ENCODE measurements at regions not wholly inside any gene's neighbourhood (a gene's known extent, or its start where the extent isn't known, plus 50 kb on each side); places are given as distances from the start of the nearest gene placed in this dataset.
A peak's percentile ranks its signal among the peaks of the same experiment; 100 is the strongest.

DNA sequence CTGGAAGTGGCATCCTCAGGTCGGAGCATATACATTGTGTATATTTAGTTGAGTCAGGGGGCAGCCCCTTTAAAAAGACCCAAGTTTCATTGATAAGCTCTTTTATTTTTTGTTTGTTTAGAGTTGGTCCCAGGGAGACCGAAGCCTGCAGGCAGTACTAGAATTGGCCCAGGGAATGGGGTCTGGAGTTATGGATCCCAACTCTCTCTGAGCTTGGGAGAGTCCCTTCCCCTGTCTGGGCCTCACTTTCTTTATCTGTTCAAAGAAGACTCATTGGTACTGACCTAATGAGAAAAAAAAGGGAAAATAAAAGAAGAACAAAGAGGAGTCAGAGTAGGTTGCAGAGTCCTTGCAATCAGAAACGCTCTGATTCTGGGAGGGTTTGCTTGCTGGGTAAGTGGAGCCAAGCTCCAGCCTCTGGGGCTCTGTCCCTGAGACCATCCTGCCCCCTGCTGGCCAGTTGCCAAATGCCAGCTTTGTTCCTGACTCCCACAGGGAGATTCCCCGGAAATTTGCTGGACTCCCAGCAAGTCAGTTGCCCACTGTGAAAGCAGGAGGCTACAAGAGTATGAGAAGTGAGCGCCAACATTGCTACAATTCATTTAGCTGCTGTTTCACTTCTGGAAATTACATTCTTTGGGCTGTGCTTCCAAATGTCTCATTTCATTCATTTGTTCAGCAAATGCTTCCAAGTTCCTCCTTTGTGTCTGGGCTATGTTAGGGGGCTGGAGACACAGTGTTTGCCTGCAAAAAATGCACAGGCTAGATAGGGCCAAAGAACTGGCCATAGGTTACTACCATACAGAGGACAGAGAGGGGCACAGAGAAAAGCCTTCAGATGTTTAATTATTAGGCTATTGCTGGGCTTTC, 156.2 kb downstream of the MELK start:
- peak; percentile 37 for DNase-seq (ENCODE audit: low read depth)

DNA sequence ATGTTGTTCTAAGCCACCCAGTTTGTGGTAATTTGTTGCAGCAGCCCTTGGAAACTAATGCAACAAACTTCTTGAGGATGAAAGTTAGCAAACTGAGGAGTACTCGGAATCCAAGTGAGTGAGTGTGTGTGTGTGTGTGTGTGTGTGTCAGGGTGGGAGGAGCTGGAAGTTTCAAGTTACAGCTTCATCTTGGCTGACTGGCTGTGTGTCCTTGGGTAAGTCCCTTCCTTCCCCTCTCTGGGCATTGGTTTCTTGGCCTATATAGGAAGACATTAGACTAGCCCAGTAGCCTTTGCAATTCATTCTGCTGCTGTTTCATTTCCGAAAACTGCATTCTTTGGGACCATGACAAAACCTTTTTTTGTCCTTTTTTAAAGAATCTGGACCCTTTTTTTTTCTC, 157.2 kb downstream of the MELK start:
- DNase-seq (ENCODE audit: low read depth) = no peak

DNA sequence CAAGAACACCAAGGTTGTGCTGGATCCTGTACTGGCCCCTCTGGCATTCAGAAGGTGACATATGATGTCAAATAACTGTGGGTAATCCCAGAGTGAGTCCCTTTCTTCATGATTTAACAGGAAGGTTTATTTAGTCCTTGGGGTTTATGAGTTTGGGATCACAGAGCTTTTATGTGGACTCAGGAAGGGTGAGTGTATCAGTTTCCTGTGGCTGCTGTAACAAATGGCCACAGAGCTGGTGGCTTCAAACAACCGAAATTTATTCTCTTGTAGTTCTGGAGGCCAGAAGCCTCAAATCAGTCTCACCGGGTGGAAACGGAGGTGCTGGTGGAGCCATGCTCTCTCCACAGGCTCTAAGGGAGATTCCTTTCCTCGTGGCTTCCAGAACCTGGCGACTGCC, 157.7 kb downstream of the MELK start:
- no peak for DNase-seq (ENCODE audit: low read depth)

DNA sequence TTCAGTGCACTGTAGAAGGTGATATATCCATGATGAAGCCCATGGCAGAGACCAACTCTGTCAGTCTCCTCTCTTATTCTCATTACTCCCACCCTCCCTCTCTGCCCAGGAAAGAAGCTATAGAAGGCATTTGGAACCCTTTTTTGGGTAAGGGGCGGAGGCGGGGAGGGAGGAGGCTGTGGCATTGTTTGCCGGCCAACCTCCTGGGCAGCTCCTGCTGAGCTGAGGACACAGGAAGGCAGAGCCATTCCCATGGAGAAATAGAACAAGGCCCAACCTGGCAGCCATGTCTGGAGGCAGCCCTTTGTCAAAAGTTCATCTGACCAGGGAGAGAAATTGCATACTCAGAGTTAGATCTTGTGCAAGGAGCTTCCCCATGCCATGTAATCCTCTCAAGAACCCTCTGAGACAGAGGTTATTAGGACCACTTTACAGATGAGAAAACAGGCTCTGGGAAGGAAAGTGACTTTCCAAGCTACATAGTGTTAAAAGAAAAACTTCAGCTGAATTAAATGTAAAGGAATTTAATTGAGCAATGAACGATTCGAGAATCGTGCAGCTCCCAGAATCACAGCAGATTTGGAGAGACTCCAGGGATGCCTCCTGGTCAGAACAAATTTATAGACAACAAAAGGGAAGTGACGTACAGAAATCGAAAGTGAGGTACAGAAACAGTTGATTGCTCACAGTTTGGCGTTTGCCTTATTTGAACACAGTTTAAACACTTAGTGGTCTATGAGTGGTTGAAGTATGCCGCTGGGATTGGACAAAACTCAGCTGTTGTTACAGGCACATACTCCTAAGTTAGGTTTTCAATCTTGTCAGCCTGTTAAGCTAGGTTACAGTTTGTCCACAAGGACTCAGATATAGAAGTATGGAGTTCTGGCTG, 158.6 kb downstream of the MELK start:
- no peak for DNase-seq (ENCODE audit: low read depth)

DNA sequence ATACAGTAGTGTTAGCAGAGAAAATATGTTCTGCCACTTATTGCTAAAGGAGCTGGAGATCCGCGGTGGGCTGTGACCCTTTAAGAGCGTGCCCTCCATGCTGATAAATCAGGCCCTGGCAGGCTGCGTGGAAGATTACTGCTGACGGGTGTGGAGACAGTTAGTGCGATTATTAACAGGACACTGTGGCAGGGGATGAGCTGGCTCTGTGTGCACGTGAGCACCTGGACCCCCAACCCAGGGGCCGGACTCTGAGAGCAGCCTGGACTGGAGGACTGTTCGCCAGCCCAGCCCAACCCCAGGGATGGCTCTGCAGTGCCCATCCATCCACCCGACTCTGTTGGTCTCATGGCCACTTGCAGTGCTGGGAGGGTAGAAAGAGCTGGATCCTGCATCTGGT, 162.0 kb downstream of the MELK start:
- DNase-seq (ENCODE audit: low read depth) = no peak

DNA sequence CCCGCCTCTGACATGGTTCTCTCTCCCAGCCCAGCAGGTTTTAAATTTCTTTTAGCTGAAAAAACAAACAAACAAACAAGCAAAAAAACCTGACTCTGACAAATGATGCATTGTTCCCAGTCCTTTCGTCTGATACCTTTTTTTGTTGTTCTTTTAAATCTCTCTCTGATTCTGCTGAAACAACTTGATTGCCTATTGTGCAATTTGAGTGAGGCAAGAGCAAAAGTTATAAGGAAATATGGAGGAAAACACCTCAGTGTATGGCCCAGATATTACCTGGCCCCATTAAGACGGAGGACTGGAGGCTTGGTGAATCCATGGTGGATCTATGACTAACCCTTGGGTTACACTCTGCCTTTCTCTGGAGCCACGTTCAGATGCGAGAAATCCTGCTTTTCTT, 164.0 kb downstream of the MELK start:
- DNase-seq (ENCODE audit: low read depth) = no peak

DNA sequence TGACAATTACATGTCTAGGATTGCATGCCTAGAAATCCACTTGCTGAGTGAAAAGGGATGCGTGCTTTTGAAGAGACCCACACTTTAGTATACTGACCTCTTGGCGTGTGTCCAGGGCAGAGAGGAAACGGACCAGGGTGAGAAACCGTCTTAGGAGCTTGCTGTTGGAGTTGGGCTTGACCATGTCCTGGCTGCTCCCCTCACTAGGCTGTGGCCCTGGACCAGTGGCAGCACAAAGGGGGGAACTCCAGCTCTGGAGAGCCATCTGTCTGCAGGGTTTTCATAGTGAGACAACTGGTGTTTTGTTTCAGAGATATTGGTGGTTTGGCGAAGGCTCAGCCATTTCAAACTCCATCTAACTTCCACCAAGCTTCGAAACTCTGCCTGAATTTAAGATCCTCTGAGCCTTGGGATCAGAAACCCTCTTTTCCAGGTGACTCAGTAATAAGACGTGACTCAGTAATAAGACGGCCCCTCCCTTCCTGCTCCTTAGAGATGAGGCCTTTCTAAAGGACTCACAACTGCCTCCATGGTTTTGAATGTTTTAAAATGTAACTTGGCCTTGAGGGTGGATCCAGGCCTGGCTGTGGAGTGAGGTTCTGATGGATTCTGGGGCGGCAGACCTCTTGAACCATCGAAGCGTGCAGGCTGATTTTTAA, 165.8 kb downstream of the MELK start:
- no peak for DNase-seq (ENCODE audit: low read depth)

DNA sequence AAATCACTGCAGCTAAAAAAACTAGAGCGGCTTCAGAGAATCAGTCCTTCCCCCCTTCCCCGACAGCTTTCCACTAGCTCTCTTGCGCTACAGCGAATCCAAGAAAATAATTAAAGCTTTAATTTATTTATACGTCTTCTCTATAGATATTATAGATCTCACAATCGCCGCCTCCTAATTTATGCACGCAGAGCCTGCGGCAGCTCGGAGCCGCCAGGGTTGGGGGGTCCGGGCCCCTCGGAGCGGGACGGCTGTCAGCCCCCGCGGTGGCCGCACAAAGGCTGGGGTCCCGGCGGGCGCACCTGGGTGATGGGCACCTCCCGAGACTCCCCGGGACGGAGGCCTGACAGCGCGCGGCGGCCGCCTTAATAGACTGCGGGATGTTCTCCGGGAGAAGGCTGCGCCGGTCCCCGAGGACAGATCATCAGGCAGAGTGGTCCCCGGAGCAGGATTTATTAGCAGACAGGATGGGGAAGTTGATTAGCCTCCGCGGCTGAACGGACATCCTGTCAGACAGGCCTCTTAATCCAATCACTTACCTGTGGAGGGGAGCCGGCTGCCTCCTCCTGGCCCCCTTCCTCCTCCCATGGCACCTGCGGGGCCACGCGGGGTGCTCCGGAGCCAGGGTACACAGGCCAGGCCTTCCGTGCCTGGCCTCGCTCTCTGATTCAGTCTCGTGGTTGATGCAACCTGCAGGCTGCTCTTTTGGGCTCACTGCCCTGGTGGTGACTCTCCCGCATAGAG, 166.8 kb downstream of the MELK start:
- DNase-seq (ENCODE audit: low read depth) = no peak

DNA sequence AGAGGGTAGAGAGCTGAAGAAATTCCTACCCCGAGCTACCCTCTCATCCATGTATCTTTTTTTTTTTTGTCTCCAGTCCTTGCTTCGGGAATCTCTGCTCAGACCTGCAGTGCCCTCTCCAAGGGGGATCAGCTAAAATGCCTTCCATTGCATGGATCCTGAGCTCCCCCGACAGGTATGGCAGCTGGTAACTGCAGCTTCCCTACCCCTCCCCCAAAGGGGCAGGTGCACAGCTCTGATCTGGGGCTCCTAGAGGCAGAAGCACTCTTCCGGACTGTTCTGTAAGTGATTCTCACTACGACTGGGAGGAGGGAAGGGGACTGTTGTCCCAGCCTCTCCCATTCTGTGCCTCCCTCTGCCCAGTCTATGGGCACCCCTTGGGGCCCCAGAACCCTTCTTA, 169.6 kb downstream of the MELK start:
- no peak for DNase-seq (ENCODE audit: low read depth)

DNA sequence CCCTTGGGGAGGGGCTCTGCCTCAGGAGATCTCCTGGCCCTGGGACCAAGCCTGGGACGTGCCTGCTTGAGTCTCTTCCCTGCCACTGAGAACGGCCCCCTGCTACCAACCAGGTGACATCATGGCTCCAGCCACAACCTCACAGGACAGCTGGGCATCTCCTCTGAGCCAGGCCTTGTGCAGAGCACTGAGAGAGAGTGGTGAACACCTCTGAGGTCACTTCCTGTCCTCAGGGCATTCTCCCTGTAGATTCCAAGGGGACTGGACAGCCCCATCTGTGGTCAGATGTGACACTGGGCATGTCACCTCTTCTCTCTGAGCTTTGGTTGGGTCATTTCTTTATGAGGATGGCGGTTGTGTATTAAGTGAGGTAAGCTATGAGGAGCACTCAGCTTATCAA, 172.0 kb downstream of the MELK start:
- no peak for DNase-seq (ENCODE audit: low read depth)

DNA sequence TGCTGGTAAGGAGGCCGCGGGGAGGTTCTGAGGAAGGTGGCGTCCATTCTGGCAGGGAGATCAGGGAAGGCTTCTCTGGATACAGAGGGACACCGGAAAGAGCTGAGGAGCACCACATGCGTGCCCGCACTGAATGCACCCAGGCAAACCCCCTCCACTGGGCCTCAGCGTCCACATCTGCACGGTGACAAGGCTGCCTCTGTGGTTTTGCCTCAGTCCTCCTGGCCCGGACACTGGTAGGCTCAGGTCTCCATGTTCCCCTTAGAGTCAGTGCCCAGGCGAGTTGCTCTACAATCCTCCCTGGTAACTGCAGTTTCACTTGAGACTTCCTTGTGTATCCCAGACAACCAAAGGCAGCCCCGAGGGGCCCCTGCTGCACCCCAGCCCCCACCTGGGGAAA, 173.3 kb downstream of the MELK start:
- DNase-seq (ENCODE audit: low read depth) = no peak

DNA sequence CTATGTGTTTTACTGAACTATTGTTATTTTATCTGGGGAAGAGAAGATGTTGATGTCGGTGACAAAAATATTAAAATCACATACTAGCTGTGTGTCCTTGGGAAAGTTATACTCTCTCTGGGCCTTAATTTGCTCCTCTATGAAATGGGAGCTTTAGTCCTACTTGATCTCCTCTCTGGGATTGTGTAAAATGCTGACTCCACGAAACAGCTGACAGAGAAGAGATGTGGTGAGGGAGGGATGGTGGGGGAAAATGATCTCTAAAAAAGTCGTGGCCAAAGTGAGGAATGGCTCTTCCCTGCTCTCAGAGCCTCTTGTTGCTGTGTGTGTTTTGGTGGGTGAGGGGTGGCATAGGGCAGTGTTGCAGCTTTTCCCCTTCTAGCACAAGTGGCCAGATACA, 173.7 kb downstream of the MELK start:
- DNase-seq (ENCODE audit: low read depth) = no peak

DNA sequence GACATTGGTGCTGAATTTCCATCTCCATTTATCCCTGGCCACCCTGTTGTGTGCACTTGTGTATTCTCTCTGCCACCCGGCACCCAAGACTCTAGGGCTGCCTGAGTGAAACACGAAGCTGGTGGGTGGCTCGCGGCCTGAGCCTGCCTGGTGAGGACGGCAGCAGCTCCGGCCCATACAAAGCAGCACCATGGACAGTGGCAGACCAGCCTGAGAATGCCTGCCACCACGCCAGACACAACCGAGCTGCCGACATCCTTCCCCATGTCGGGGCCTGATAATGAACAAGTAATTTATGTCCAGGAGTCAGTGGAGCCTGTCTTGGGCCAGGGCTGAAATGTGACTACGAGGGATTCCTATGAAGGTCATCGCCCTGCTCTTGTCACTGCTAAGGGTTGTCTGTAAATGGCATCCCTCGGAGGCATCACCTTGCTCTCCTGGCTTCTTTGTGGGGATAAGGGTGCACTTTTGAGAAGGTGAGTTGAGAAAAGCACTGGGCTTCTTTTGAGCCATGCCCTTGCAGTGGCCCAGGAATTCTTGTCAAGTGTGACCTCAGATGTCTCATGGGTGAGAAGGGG, 175.7 kb downstream of the MELK start:
- peak; percentile 6 for DNase-seq (ENCODE audit: low read depth)

DNA sequence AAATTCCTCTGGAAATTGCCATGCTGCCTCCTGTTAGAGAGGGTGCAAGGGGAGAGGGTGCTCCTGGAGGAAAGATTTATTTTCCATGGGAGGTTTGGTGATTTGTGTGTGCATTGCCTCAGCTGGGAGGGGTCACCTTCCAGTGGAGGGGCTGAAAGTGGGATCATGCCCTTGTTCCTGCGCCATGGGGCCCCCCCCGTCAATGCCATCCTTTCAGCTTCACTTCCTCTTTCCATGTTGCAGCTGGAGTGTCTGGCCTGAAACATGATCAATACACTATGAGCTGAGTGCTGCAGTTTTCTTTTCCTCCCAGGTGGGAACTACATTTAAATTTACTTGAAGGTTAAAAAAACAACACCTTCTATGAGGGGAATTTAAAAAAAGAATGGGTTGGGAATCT, 176.8 kb downstream of the MELK start:
- DNase-seq (ENCODE audit: low read depth) = no peak

DNA sequence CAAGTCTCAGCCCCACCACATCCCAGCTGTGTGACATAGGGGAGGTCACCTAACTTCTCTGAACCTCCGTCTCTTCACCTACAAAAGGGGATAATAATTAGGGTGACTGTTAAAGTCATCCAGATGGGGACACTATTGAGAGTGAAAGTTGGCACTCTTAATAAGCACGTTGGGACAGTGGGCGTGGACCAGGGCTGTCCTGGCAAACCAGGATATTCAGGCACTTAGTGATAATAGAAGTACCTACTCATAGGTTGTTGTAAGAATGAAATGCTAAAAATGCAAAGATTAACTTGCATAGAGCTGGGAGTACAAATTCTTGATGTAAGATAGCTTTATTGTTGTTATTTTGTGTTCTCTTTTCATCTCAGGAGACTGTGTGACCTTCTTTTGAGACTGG, 177.9 kb downstream of the MELK start:
- no peak for DNase-seq (ENCODE audit: low read depth)

DNA sequence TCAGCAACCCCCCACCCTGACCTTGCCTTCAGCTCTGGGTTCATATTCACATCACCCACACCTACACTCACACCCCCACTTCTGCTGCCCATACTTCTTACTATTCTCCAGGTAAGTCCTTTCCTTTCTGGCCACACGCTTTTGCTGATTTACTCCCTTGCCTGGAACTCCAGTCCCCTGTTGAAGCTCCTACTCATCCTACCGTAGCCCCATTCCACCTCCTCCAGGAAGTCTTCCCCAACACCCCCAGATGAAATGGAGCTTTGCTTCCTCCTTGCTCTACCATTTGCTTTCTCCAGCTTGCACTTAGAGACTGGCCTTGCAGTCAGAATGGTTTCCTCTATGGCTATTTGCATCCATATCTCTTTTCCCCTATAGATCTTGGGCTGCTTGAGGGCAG, 182.3 kb downstream of the MELK start:
- DNase-seq (ENCODE audit: low read depth) = no peak

DNA sequence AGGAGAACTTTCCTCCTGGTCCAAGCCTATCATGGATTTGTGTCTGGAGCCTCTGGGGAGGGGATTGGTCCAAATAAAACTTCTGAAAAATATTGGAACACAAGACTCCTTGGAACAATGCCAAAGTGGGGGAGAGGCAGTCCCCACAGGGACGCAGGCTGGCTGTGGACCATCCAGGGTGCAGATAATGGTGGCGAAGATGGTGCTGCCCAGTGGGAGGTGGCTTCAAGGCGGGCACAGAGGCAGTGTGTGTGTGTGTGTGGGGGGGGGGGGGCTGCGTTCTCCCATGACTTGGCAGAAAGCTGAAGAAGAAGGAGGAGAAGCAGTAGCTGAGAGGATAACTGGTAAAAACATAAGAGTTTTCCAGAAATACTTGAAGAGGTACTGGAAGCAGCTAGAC, 186.4 kb downstream of the MELK start:
- no peak for DNase-seq (ENCODE audit: low read depth)

DNA sequence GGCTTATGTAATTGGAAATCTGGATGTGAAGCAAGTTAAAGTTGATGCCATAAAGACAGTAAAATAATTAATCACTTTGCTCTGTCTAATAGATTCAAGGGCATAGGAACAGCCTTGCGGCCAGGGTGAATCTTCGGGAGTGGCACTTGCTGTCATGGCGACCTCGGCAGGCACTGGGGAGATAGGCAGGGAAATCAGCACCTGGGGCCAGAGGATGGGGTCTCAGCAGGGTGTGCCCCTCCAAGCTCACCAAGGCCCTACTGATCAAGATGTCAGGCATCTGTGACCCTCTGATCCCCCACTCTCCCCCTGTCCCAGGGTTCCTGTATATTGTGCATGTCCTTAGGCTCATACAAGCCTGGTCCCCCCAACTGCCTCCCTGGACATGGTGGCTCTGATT, 187.3 kb downstream of the MELK start:
- no peak for DNase-seq (ENCODE audit: low read depth)

DNA sequence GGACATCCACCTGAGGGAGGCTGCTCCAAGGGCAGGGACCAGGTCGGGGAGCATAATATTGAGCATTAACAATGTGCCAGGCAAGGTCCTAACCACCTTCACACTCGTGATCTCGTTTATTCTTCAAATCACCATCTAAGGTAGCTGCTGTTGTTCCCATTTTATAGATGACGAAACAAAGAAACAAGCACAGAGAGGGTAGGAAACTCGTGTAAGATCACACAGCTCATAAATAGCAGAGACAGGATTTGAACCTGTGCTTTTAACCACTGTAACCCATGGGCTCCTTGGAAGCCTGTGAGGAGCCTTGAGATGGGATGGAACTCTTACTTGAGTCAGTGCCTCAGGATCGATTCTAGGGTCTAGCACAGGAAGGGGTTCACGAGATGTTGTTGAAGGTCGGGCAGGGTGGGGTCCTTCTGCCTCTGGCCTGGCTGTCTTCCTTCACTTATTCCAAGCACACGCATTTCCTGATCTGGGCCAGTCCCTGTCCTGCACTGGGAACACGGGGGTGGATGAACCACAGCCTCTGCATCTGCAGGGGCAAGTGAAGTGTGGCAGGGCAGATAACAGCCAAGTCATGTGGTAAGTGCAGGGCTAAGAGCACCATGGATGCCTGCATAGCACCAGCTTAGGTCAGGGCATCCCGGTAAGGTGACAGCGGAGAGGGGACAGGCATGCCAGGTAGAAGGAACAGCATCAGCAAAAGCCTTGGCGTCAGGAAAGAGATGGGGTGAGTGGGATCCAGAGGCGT, 188.1 kb downstream of the MELK start:
- no peak for DNase-seq (ENCODE audit: low read depth)

DNA sequence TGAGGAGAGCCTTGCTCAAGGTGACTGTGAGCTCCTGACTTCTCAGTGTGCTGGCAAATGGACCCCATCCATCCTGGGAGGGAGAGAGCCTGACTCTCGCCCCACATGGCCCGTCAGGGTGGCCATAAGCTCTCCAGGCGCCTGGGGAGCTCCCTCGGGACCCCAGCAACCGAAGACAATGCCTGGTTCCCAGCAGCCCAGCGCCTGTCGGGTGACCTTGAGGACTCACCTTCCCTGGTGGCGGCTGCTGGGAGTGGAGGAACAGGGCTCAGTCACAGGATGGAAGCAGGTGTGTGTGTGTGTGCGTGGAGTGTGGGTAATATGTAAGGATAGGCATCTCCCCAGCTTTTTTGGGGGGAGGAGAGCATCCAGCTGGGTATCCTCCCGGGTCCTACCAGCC, 190.3 kb downstream of the MELK start:
- no peak for DNase-seq (ENCODE audit: low read depth)

DNA sequence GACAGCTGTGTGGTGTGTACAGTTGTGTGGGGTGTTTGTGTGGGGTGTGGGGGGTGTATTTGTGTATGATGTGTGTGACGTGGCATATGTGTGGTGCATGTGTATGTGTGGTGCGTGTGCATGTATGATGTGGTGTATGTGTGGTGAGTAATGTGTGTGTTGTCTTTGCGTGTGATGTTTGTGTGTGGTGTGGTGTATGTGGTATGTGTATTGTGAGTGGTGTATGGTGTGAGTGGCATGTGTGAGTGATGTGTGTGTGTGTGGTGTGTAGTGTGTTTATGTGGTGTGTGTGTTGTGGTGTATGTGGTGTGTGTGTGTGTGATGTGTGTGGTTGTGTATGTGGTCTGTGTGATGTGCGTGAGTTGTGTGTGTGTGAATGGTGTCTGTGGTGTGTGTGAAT, 191.1 kb downstream of the MELK start:
- DNase-seq (ENCODE audit: low read depth) = no peak

All from activated T-cell treated with anti-CD3 and anti-CD28 coated beads for 24 hours (primary cell).